ENCODE measurements at regions not wholly inside any gene's neighbourhood (a gene's known extent, or its start where the extent isn't known, plus 50 kb on each side); places are given as distances from the start of the nearest gene placed in this dataset.

DNA sequence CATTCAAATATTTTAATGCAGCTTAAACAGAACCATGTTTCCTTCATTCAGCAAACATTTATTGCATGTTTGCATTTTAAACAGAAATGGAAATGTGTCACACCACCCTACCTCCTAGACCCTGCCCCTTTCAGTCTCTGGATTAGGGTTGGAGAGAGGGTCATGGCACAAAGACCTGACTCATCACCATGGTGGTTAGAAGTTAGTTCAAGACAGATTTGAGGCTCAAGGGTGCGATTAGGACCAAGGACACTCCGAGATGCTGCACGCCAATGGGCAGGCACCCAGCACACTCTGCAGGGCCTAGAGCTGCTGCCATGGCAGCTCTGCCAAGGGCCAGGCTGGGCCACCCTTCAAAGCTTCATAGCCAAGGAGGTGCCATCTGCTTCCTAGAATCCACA lies 86.9 kb downstream of the NAV1 start:
- H3K9ac ChIP-seq (ENCODE audit: control insufficient read depth, insufficient read depth, low read length), result no peak overlapping the region
- no TSS peak for BruUV-seq (replicated peaks)
- intact Hi-C loops (cut with micrococcal nuclease; ENCODE audit: unreplicated experiment), result no loop called here
- ChIA-PET SMC1A (ENCODE audit: uncharacterized antibody, unreplicated experiment) (no interaction called here), CTCF (interaction anchor here (0.7 kb wide), 1 partner anchor 23 kb away, joined by 3 read pairs; no protein-coding TSS in a partner anchor), POLR2A (no interaction called here), RAD21 (ENCODE audit: unreplicated experiment) (no interaction called here)
- DNase-seq (ENCODE audit: low read depth, low spot score), result no peak
- no peak overlapping the region for H3K4me2 ChIP-seq (ENCODE audit: control insufficient read depth, insufficient read depth)
- no peak for FAIRE-seq
- no peak for ATAC-seq
- H3K9me3 ChIP-seq (replicated peaks; ENCODE audit: control insufficient read depth, insufficient read depth, low read length), result no peaks in the 10 kb centered on the region
- in situ Hi-C loops (cut with MboI), result no loop called here
- H3K27ac ChIP-seq (ENCODE audit: control insufficient read depth, insufficient read depth), result no peak overlapping the region
- no peak overlapping the region for H3K4me3 ChIP-seq
- H3K27me3 ChIP-seq (replicated peaks in 1 of 2; ENCODE audit: control insufficient read depth in 2 of 2, insufficient read depth in 2 of 2, low read length in 1 of 2), result peaks cover 0 to 1% of the 10 kb centered on the region in 2 experiments; a peak in 2 of 4 replicates
- 22% methylated on average over 3 of the region's 3 CpGs for WGBS (ENCODE audit: insufficient coverage, insufficient replicate concordance, low lambda C conversion rate, missing lambda C conversion rate)
- no peaks in the 10 kb centered on the region for H3K79me2 ChIP-seq (ENCODE audit: control insufficient read depth, insufficient read depth, low read length)
- no peaks in the 10 kb centered on the region for H4K20me1 ChIP-seq (ENCODE audit: control insufficient read depth, insufficient read depth)
- TF ChIP-seq ZBED1 (IDR thresholded peaks at IDR 0.05; ENCODE audit: borderline replicate concordance) (no peak), ZSCAN29 (IDR thresholded peaks at IDR 0.05) (no peak)
- TF ChIP-seq, protein P1, sequence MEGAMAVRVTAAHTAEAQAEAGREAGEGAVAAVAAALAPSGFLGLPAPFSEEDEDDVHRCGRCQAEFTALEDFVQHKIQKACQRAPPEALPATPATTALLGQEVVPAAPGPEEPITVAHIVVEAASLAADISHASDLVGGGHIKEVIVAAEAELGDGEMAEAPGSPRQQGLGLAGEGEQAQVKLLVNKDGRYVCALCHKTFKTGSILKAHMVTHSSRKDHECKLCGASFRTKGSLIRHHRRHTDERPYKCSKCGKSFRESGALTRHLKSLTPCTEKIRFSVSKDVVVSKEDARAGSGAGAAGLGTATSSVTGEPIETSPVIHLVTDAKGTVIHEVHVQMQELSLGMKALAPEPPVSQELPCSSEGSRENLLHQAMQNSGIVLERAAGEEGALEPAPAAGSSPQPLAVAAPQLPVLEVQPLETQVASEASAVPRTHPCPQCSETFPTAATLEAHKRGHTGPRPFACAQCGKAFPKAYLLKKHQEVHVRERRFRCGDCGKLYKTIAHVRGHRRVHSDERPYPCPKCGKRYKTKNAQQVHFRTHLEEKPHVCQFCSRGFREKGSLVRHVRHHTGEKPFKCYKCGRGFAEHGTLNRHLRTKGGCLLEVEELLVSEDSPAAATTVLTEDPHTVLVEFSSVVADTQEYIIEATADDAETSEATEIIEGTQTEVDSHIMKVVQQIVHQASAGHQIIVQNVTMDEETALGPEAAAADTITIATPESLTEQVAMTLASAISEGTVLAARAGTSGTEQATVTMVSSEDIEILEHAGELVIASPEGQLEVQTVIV (IDR thresholded peaks at IDR 0.05; ENCODE audit: borderline replicate concordance, partially characterized antibody), result no peak
- H3K36me3 ChIP-seq (ENCODE audit: control insufficient read depth in 2 of 2, insufficient read depth in 2 of 2, low read length in 1 of 2), result no peaks in the 10 kb centered on the region
- H3K4me1 ChIP-seq (ENCODE audit: control insufficient read depth, insufficient read depth, low read length), result no peaks in the 10 kb centered on the region
- H2AFZ ChIP-seq (ENCODE audit: control insufficient read depth, low read depth, low read length), result no peak overlapping the region

DNA sequence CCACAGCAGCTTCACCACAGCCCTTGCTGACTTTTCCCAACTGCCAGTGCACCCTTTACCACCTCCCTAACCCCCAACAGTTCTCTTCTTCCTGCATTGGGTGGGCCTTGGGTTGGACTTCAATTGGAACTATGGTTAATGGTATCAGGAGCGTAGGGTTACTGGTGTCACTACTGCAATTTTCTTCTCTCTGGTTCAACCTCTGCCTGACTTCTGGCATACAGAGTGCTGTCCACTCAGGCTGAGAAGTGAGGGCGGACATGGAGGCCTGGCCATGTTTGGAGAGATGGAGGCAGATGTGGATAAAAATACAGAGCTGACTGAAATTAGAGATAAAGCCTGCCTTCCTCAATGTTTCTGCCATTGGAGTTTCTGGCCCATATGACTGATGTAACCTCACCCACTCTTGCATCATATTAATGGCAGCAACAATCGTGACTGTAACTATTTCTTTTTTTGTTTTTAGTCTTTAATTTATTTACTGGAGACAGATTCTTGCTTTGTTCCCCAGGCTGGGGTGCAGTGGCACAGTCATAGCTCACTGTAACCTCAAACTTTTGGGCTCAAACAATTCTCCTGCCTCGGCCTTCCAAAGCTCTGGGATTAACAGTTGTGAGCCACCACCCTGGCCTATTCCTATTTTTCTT lies 87.8 kb downstream of the NAV1 start:
- WGBS (ENCODE audit: insufficient coverage, insufficient replicate concordance, low lambda C conversion rate, missing lambda C conversion rate), result 12% methylated on average over 4 of the region's 4 CpGs
- Histone ChIP-seq H3K4me2 (ENCODE audit: control insufficient read depth, insufficient read depth) (no peak overlapping the region), H3K79me2 (ENCODE audit: control insufficient read depth, insufficient read depth, low read length) (no peaks in the 10 kb centered on the region), H3K4me1 (ENCODE audit: control insufficient read depth, insufficient read depth, low read length) (no peaks in the 10 kb centered on the region), H3K9ac (ENCODE audit: control insufficient read depth, insufficient read depth, low read length) (no peak overlapping the region), H3K36me3 (ENCODE audit: control insufficient read depth in 2 of 2, insufficient read depth in 2 of 2, low read length in 1 of 2) (no peaks in the 10 kb centered on the region), H3K27me3 (replicated peaks in 1 of 2; ENCODE audit: control insufficient read depth in 2 of 2, insufficient read depth in 2 of 2, low read length in 1 of 2) (peaks cover 0 to 1% of the 10 kb centered on the region in 2 experiments; a peak in 2 of 4 replicates), H3K27ac (ENCODE audit: control insufficient read depth, insufficient read depth) (no peak overlapping the region), H4K20me1 (ENCODE audit: control insufficient read depth, insufficient read depth) (no peaks in the 10 kb centered on the region), H2AFZ (ENCODE audit: control insufficient read depth, low read depth, low read length) (no peak overlapping the region), H3K9me3 (replicated peaks; ENCODE audit: control insufficient read depth, insufficient read depth, low read length) (no peaks in the 10 kb centered on the region), H3K4me3 (no peak overlapping the region)
- SMC1A ChIA-PET (ENCODE audit: uncharacterized antibody, unreplicated experiment), result interaction anchor here (0.7 kb wide), 1 partner anchor 9 kb away, joined by 3 read pairs; no protein-coding TSS in a partner anchor
- RAD21 ChIA-PET (ENCODE audit: unreplicated experiment), result no interaction called here
- DNase-seq (ENCODE audit: low read depth, low spot score) (no peak), FAIRE-seq (no peak), ATAC-seq (no peak)
- no TSS peak for BruUV-seq (replicated peaks)
- TF ChIP-seq PAX5 (IDR thresholded peaks at IDR 0.05; ENCODE audit: borderline replicate concordance, low read depth, low read length) (no peak), HDAC2 (IDR thresholded peaks at IDR 0.05) (no peak), STAT1 (conservative IDR thresholded peaks at IDR 0.05) (no peak), RFX5 (IDR thresholded peaks at IDR 0.05; ENCODE audit: low read depth, low read length) (no peak), ZNF217 (IDR thresholded peaks at IDR 0.05) (no peak), CEBPB (IDR thresholded peaks at IDR 0.05; ENCODE audit: borderline replicate concordance in 1 of 2, low read depth in 2 of 2, low read length in 2 of 2) (no peak), MYB (IDR thresholded peaks at IDR 0.05; ENCODE audit: borderline replicate concordance, low read depth, low read length) (no peak)
- in situ Hi-C loops (cut with MboI), result no loop called here
- POLR2A ChIA-PET, result no interaction called here
- CTCF ChIA-PET, result interaction anchor here (0.7 to 1.1 kb wide), 2 partner anchors 22 to 77 kb away, joined by 3 read pairs; no protein-coding TSS in a partner anchor
- intact Hi-C loops (cut with micrococcal nuclease; ENCODE audit: unreplicated experiment), result no loop called here

Measured in GM12878 (cell line).